ENCODE measurements at regions not wholly inside any gene's neighbourhood (a gene's known extent, or its start where the extent isn't known, plus 50 kb on each side); places are given as distances from the start of the nearest gene placed in this dataset.
A peak's percentile ranks its signal among the peaks of the same experiment; 100 is the strongest.
"Not testable (repeated sequence)": the region's sequence is repeated elsewhere in the genome, so short reads cannot be mapped to it uniquely, and the experiment has no call there.

DNA sequence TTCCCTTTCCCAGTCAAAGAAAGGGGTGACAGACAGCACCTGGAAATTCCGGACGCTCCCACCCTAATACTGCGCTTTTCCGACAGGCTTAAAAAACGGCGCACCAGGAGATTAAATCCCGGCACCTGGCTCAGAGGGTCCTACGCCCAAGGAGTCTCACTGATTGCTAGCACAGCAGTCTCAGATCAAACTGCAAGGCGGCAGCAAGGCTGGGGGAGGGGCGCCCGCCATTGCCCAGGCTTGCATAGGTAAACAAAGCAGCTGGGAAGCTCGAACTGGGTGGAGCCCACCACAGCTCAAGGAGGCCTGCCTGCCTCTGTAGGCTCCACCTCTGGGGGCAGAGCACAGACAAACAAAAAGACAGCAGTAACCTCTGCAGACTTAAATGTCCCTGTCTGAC is 585.7 kb downstream of the TBC1D32 start:
- DNase-seq (ENCODE audit: low read depth in 1 of 2, low spot score in 2 of 2): peak in 1 of 2 experiments; percentile 52
- CTCF ChIA-PET (ENCODE audit: partially characterized antibody); H2AFZ ChIP-seq (ENCODE audit: low read length): not testable (repeated sequence)

More for the DNA sequence above, 585.7 kb downstream of the TBC1D32 start:
- H2BK5ac ChIP-seq (ENCODE audit: low read depth, low read length); H2BK120ac ChIP-seq (replicated peaks; ENCODE audit: low read depth, low read length); H3K23ac ChIP-seq (ENCODE audit: insufficient read length); FAIRE-seq; H4K8ac ChIP-seq (ENCODE audit: extremely low read depth, insufficient read depth, low read length); H3K9me3 ChIP-seq (ENCODE audit: insufficient read depth in 2 of 2, low read depth in 1 of 2, low read length in 1 of 2); H3K18ac ChIP-seq (ENCODE audit: extremely low read depth, low read length); H3K27me3 ChIP-seq (replicated peaks in 1 of 4; ENCODE audit: control insufficient read depth in 3 of 4, extremely low read depth in 1 of 4, insufficient read depth in 3 of 4, low read length in 3 of 4); H2BK12ac ChIP-seq (ENCODE audit: low read depth, low read length); H2AK5ac ChIP-seq (ENCODE audit: low read depth, low read length); H3K56ac ChIP-seq (replicated peaks; ENCODE audit: insufficient read length, low read depth, low read length); H3K79me2 ChIP-seq (ENCODE audit: control insufficient read depth in 1 of 2, insufficient read depth in 2 of 2, low read length in 2 of 2); H3K23me2 ChIP-seq (ENCODE audit: low read depth, low read length); POLR2A ChIA-PET (ENCODE audit: partially characterized antibody); H3K36me3 ChIP-seq (ENCODE audit: control insufficient read depth in 2 of 4, insufficient read depth in 4 of 4, low read length in 3 of 4); H4K5ac ChIP-seq (ENCODE audit: insufficient read length, low read depth, low read length); H2BK20ac ChIP-seq (ENCODE audit: low read length); H3K4ac ChIP-seq (replicated peaks; ENCODE audit: insufficient read length, low read depth, low read length); H4K20me1 ChIP-seq (replicated peaks in 1 of 2; ENCODE audit: control insufficient read depth in 1 of 2, insufficient read depth in 2 of 2, low read length in 2 of 2); H3K4me1 ChIP-seq (replicated peaks in 1 of 4; ENCODE audit: control insufficient read depth in 3 of 4, insufficient read depth in 4 of 4, low read length in 3 of 4); H3K9ac ChIP-seq (replicated peaks in 1 of 4; ENCODE audit: extremely low read depth in 1 of 4, low read depth in 3 of 4, low read length in 3 of 4); H3K27ac ChIP-seq (ENCODE audit: low read depth, low read length); H4K91ac ChIP-seq (replicated peaks; ENCODE audit: insufficient read length, low read length); H3K14ac ChIP-seq (ENCODE audit: insufficient read length); H3K79me1 ChIP-seq (ENCODE audit: low read depth, low read length); H2BK15ac ChIP-seq (ENCODE audit: low read length): not testable (repeated sequence)
- Histone ChIP-seq H3K4me2 (ENCODE audit: insufficient read depth in 1 of 2, low read depth in 2 of 2, low read length in 2 of 2) (peak overlapping the region; percentile 38 to 56; a peak in 3 of 4 replicates), H3K4me3 (ENCODE audit: extremely low read depth in 1 of 4, insufficient read depth in 2 of 4, low read depth in 3 of 4, low read length in 4 of 4) (peak overlapping the region; percentile 14 to 28 (median 22); a peak in 5 of 8 replicates)
- 56% methylated on average over 12 of the region's 12 CpGs; no CpG with 5 or more reads in 1 of the 2 experiments for WGBS, 2 experiments (ENCODE audit: extremely low coverage in 1 of 2, insufficient coverage in 1 of 2, insufficient read length in 1 of 2, insufficient replicate concordance in 2 of 2, low coverage in 1 of 2, low lambda C conversion rate in 2 of 2, missing lambda C conversion rate in 1 of 2)
